NCI-H1092 treated with DMSO at 0.1 percent for 48 hours (cell line): ENCODE measurements at regions not wholly inside any gene's neighbourhood (a gene's known extent, or its start where the extent isn't known, plus 50 kb on each side); places are given as distances from the start of the nearest gene placed in this dataset.
"Not testable (repeated sequence)": the region's sequence is repeated elsewhere in the genome, so short reads cannot be mapped to it uniquely, and the experiment has no call there.

ENCODE experiments used
- DNase-seq: peaks from one replicate; lab custom pipeline; 2025; lab: John Stamatoyannopoulos, UW

- DNase-seq, result not testable (repeated sequence)
Observed at GRCh38 chr2:87315183-87315902, 293.7 kb upstream of the PLGLB1 start.

DNA sequence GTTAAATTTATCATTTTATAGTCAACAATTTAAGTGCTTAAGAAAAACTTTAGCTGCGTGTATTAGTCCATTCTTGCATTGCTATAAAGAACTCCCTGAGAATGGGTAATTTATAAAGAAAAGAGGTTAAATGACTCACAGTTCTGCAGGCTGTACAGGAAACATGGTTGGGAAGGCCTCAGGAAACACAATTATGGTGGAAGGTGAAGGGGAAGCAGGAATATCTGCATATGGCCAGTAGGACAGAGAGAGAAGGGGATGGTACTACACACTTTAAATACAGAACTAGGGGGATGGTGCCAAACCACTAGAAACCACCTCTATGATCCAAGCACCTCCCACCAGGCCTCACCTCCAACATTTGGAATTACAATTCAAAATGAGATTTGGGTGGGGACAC is 295.5 kb upstream of the PLGLB1 start:
- DNase-seq, result not testable (repeated sequence)

DNA sequence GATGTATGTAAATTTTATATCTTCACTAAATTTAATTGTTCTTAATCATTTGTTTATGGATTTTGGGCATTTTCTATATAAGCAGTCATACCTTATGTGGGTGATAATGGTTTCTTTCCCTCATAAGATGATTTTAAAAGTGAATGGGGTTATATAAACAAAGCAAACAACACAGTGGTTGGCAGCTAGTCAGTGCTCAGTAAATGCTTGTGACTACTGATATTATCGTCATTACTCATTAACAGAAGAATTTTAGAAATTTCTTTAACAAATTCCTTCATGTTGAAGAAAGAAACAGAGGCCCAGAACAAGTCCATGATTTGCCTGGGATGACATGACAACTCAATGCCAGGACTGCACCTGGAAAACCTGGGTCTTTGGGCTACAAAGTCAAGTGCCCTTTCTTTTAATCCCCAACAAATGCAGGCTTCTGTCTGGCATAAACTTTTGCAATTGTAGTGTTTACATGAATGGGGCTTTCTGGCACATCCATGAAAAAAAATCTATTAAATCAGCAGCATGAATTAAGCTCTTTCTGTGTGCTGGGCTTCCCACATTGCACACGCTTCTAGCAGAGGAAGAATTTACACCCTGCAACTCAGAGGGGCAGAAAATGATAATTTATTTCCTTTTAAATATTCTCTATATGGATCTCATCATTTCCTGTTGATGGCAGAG is 297.3 kb upstream of the PLGLB1 start:
- DNase-seq, result not testable (repeated sequence)

DNA sequence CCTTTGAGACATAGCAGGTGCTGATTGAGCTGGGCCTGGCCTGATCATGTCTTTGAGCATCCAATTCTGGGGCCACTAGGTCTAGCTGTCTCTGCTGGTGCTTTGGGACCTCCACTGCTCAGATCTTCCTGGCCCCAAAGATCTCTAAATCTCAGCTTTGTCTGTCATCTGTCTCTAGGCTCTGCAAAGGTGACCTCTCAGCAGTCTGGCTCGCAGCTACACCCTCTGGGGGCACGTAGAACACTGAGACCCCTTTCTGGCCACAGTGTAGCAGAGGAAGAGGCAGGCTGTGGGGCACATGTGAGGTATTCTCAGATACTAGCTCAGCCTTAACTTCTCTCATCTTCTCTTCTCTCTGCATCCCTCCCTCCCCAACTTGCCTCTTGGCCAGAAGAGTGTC is 298.1 kb upstream of the PLGLB1 start:
- DNase-seq, result not testable (repeated sequence)

GRCh38 chr2:87321201-87321600 is 299.6 kb upstream of the PLGLB1 start:
- DNase-seq, result not testable (repeated sequence)

DNA sequence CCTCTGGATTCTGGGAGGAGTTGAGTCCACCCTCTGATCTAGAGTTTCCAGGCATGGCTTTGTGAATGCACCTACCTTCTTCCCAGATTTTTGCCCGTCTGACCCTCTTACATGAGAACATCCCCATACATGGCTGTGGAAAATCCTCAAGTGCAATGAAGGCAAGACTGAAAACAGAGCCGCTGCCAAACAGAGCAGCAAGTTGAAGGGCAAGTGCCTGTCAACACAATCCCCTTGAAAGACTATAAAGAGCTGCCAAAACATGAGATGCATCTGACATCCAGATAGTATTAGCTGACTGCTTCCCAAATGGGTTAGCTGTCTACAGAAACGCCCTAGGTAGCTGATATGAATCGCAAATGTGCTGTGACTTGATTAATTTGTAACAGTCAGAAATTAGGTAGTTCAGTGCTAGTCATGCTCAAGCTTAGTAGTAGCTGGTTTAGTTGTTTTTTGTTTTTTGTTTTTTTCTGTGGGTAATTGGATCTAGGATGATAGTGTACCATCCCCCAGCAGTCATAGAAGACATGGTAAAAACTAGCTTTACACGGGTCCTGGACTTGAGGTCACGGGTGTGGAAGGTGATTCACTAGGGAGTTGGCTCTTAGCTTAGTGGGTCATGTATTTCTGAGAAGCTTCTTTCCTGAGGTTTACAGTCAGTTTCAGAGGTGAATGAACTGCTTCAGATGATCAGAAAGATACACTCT is 302.8 kb upstream of the PLGLB1 start:
- not testable (repeated sequence) for DNase-seq

DNA sequence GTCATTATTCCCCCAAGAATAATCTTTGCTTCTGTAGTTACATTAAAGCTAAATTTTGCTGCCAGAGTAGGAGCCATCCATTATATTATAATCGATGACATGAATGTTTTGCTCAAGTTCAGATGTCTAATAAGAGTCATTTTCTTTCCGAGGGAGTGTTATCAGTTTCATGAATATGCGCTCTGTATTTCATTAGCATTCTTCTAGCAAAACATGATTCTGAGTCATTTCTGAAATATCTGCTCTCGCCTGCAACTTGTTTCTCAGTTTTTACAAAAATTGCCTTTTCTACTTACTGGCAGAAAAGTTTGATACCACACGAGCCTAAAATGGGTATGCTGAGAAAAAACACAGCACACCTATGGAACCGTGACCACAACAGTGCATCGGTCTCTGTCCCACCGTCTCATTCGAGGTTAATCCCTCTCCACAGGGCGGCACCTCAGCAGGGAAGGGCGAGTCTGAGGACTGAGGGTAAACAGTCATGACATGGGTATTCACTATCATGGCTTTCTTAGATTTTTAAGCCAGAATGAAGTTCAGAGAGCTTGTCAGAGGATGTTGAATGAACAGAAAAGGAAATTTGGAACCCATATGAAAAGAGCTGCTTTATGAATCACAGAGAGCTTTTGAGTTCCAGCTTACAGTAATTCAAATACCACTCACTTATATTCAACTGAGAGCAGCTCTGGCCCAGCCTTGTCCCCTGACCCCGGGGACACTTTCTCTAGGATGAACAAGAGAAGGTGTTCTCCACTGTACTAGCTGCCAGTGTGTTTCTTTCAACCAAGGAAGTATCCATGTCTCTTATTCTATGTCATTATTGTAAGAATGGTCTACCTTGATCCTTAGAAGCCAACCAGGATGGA is 303.6 kb upstream of the PLGLB1 start:
- not testable (repeated sequence) for DNase-seq

- DNase-seq, result not testable (repeated sequence)
Observed at GRCh38 chr2:87325911-87326294, 304.3 kb upstream of the PLGLB1 start.

DNA sequence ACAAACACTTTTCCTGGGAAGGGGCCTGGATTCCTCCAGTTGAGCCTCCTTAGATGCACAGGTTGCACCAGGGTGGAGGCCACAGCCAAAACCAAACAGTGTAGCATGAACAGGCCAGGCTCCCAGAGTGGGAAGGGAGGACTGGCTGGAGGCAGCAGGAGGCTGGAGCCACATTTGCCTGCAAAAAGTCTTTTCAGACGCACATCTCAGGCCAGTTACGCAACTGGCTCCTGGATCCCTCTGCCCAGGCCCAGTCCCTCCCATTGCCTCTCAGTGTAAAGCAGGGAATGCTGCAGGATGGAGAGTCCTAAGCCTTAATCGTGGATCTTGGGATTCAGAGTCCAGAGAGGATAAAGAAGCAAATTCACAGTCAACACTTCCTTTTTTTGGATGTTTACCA is 305.1 kb upstream of the PLGLB1 start:
- not testable (repeated sequence) for DNase-seq

GRCh38 chr2:87327648-87328371 is 306.2 kb upstream of the PLGLB1 start:
- not testable (repeated sequence) for DNase-seq

- DNase-seq, result not testable (repeated sequence)
Observed at GRCh38 chr2:87329529-87329928, 307.9 kb upstream of the PLGLB1 start.

- not testable (repeated sequence) for DNase-seq
Observed at GRCh38 chr2:87330486-87330885, 308.8 kb upstream of the PLGLB1 start.

DNA sequence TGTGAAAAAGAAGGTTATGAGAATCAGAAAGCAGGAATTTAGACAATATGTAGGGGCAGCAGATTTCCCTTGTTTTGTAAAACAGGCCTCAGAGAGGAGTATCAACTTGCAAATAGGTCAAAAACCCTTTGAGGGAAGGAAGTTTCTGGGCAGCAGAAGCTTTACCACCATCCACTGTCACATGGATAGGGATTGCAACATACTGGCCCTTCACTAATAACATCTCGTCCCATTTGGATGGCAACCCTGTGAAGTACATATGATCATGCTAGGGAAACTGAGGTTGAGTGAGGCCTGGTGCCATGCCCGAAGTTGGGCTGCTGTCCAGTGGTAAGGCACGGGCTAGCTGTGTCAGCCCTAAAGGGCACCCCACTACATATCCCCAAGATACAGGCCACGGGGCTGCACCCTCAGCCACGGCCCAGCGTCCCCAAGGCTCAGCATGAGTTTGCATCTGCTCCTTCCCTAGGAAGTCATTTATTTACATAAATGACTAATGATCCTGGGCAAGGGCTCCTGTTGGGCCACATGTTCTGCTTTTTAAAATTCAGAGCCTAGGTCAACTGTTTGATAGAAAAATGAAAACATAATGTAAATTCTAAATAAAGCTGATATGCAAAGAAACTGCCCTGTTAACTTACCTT is 310.4 kb upstream of the PLGLB1 start:
- DNase-seq, result not testable (repeated sequence)

- not testable (repeated sequence) for DNase-seq
Observed at GRCh38 chr2:87334888-87335287, 313.2 kb upstream of the PLGLB1 start.

DNA sequence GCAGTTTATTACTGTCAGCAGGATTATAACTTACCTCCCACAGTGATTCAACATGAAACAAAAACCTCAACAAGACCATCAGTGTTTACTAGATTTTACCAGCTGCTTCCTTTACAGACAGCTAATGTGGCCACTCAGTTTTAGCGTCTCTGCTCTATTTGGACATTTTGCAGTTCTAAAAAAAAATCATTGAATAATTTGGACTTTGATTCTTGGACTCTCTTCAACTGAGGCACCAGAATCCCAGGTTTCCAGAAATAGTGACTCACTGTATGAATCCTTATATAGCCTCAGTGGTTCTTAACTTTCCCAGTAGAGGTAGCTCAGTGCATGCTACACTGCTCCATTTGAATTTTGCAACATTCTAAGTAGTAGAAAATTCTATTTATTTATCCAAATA is 317.4 kb upstream of the PLGLB1 start:
- not testable (repeated sequence) for DNase-seq

DNA sequence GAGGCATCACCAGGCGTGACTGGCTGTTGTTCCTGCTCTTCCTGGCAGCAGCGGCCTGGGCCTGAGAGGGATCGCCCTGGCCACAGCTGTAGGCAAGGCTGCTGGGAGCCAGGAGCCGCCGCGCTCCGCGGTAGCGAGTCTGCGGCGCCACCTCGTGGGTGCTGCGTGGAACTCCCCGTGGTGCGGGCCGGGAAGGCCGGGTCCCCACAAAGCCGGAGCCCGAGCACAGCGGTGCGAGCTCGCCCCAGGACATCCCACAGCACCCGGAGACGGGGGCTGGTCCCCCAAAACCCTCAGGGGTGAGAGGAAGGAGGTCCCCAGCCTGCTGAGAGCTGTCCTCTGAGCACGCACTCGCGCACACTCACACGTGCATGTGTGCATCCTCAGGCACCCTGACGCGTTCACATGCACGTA is 320.0 kb upstream of the PLGLB1 start:
- DNase-seq, result not testable (repeated sequence)

GRCh38 chr2:87342175-87342574 is 320.5 kb upstream of the PLGLB1 start:
- not testable (repeated sequence) for DNase-seq

GRCh38 chr2:87343347-87343746 is 321.7 kb upstream of the PLGLB1 start:
- not testable (repeated sequence) for DNase-seq

- DNase-seq, result not testable (repeated sequence)
Observed at GRCh38 chr2:87345283-87345682, 323.6 kb upstream of the PLGLB1 start.

GRCh38 chr2:87348556-87348955 is 326.9 kb upstream of the PLGLB1 start:
- not testable (repeated sequence) for DNase-seq

- DNase-seq, result not testable (repeated sequence)
Observed at GRCh38 chr2:87349006-87349405, 327.4 kb upstream of the PLGLB1 start.
